ENCODE measurements at regions not wholly inside any gene's neighbourhood (a gene's known extent, or its start where the extent isn't known, plus 50 kb on each side); places are given as distances from the start of the nearest gene placed in this dataset.

GRCh38 chr3:127449486-127450212 lies 140.9 kb downstream of the TPRA1 start:
- no peak for DNase-seq

GRCh38 chr3:127448671-127449070 lies 141.9 kb downstream of the TPRA1 start:
- DNase-seq (peak in 1 of 5 donors; percentile 6), ATAC-seq (no peak)
- TF ChIP-seq CTCF (IDR thresholded peaks at IDR 0.05), result no peak
- no peak for TF ChIP-seq POLR2A (IDR thresholded peaks at IDR 0.05)
- Histone ChIP-seq H3K27ac (no peak overlapping the region), H3K4me1 (no peaks in the 10 kb centered on the region), H3K4me3 (no peak overlapping the region), H3K9me3 (no peaks in the 10 kb centered on the region), H3K36me3 (no peaks in the 10 kb centered on the region), H3K27me3 (peaks cover 0 to 31% (median 7%) of the 10 kb centered on the region in 9 donors)
- intact Hi-C loops (cut with DNase I), result no loop called here
- 71 to 88% (median 80%) methylated on average over 3 of the region's 3 CpGs for WGBS, 4 donors

More at GRCh38 chr3:127449486-127450212, 140.9 kb downstream of the TPRA1 start:
- WGBS, 4 donors, result 58 to 61% (median 59%) methylated on average over 8 of the region's 8 CpGs
- H3K36me3 ChIP-seq, result no peaks in the 10 kb centered on the region
- H3K4me1 ChIP-seq, result no peaks in the 10 kb centered on the region
- no peak overlapping the region for H3K4me3 ChIP-seq
- H3K9me3 ChIP-seq, result no peaks in the 10 kb centered on the region
- intact Hi-C loops (cut with DNase I), result loop anchor here in 9 of 10 donors (5.0 to 10.0 kb wide), 7 partner anchors 265 to 925 kb away; partner anchors contain the start of genes CHST13 (in 3 of the 9) and PLXNA1 (in 3 of the 9)
- no peak for ATAC-seq
- TF ChIP-seq POLR2A (IDR thresholded peaks at IDR 0.05) (no peak), CTCF (IDR thresholded peaks at IDR 0.05) (no peak)
- peaks cover 3 to 40% (median 14%) of the 10 kb centered on the region in 9 donors for H3K27me3 ChIP-seq
- no peak overlapping the region for H3K27ac ChIP-seq

GRCh38 chr3:127448161-127448561 lies 142.4 kb downstream of the TPRA1 start:
- intact Hi-C loops (cut with DNase I), result no loop called here
- no peaks in the 10 kb centered on the region for H3K9me3 ChIP-seq
- TF ChIP-seq CTCF (IDR thresholded peaks at IDR 0.05) (peak in 3 of 12 donors; percentile 3 to 21 (median 7)), POLR2A (IDR thresholded peaks at IDR 0.05) (no peak)
- no peaks in the 10 kb centered on the region for H3K4me1 ChIP-seq
- H3K36me3 ChIP-seq, result no peaks in the 10 kb centered on the region
- peaks cover 0 to 28% (median 7%) of the 10 kb centered on the region in 9 donors for H3K27me3 ChIP-seq
- no peak overlapping the region for H3K4me3 ChIP-seq
- no peak overlapping the region for H3K27ac ChIP-seq
- ATAC-seq, result peak in 2 of 4 donors; percentile 35 to 39
- peak in 1 of 5 donors; percentile 15 for DNase-seq
- WGBS, 4 donors, result 56 to 69% (median 68%) methylated on average over 3 of the region's 3 CpGs

GRCh38 chr3:127446756-127447155 lies 143.8 kb downstream of the TPRA1 start:
- WGBS, 4 donors, result 83 to 94% (median 87%) methylated on average over 4 of the region's 4 CpGs
- H3K4me1 ChIP-seq, result no peaks in the 10 kb centered on the region
- no peak overlapping the region for H3K27ac ChIP-seq
- ATAC-seq, result no peak
- H3K36me3 ChIP-seq, result no peaks in the 10 kb centered on the region
- TF ChIP-seq POLR2A (IDR thresholded peaks at IDR 0.05) (no peak), CTCF (IDR thresholded peaks at IDR 0.05) (no peak)
- peaks cover 0 to 17% (median 6%) of the 10 kb centered on the region in 9 donors for H3K27me3 ChIP-seq
- H3K9me3 ChIP-seq, result no peaks in the 10 kb centered on the region
- peak in 1 of 5 donors; percentile 4 for DNase-seq
- intact Hi-C loops (cut with DNase I), result no loop called here
- H3K4me3 ChIP-seq, result no peak overlapping the region
